ENCODE measurements at regions not wholly inside any gene's neighbourhood (a gene's known extent, or its start where the extent isn't known, plus 50 kb on each side); places are given as distances from the start of the nearest gene placed in this dataset.

- TF ChIP-seq CTCF (IDR thresholded peaks at IDR 0.05; ENCODE audit: low read depth, low read length), result no peak
- TF ChIP-seq EZH2phosphoT487 (IDR thresholded peaks at IDR 0.05; ENCODE audit: low read depth), result no peak
Observed at GRCh38 chr6:78438135-78438534, 429.2 kb upstream of the IRAK1BP1 start.
